ENCODE measurements at regions not wholly inside any gene's neighbourhood (a gene's known extent, or its start where the extent isn't known, plus 50 kb on each side); places are given as distances from the start of the nearest gene placed in this dataset.

DNA sequence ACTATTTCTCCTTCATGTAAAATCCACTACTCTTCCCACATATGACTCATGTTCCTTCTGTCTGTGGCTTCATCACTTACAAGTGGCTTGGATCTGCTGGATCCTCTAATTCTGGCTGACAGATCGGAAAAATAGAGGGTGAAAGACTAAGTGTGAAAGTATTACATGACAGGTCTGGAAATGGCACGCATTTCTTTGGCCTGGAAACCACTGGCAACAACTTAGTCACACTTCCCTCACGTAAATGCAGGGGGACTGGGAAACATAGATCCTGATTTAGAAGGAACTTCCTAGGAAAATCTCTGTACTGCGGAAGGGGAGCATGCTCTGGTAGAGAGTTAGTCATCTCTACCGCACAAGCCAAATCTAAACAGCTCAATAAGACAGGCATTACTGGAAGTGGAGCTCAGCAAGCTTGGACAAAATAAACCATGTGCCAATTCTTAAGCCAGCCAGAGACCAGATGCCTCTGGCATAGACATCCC is 305.4 kb upstream of the PTBP2 start:
- TF ChIP-seq, protein P1, sequence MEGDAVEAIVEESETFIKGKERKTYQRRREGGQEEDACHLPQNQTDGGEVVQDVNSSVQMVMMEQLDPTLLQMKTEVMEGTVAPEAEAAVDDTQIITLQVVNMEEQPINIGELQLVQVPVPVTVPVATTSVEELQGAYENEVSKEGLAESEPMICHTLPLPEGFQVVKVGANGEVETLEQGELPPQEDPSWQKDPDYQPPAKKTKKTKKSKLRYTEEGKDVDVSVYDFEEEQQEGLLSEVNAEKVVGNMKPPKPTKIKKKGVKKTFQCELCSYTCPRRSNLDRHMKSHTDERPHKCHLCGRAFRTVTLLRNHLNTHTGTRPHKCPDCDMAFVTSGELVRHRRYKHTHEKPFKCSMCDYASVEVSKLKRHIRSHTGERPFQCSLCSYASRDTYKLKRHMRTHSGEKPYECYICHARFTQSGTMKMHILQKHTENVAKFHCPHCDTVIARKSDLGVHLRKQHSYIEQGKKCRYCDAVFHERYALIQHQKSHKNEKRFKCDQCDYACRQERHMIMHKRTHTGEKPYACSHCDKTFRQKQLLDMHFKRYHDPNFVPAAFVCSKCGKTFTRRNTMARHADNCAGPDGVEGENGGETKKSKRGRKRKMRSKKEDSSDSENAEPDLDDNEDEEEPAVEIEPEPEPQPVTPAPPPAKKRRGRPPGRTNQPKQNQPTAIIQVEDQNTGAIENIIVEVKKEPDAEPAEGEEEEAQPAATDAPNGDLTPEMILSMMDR (IDR thresholded peaks at IDR 0.05; ENCODE audit: borderline replicate concordance, insufficient read depth, low read depth, low read length) = no peak
- H3K4me3 ChIP-seq (ENCODE audit: low read depth, low read length) = no peak overlapping the region

DNA sequence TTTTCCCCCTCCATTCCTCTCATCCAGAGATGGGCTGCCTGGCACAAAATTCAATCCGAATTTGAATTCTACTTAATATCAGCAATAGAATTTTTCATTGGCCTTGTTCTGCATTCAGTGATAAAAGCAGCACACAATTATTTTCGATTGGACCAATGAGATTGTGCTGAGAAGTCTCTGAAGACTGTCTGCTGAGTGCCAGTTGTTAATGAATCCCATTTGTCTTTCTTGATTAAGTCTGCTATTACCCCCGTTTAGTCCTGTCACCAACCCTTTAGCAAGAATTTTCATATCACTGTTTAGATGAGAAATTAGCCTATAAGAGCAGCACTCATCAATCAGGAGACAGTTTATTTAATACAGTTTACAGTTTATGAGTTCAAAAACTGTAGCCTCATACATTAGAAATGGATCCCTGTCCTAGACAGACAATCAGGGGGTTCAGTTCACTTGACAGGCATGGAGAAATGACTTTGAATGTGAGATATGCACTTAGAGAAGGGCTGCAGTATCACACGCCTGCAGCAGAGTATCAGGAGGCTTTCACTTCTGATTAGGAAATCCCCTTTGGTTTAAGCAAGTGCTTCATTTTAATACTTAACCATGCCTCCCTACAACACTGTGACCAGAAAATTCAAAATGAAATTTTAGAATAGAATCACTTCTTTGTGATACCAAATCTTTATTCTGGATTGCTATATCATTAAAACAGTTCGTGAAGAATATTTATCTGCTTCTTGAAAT is 304.7 kb upstream of the PTBP2 start:
- TF ChIP-seq, protein P1 (IDR thresholded peaks at IDR 0.05; ENCODE audit: borderline replicate concordance, insufficient read depth, low read depth, low read length) = no peak
- H3K4me3 ChIP-seq (ENCODE audit: low read depth, low read length) = no peak overlapping the region

DNA sequence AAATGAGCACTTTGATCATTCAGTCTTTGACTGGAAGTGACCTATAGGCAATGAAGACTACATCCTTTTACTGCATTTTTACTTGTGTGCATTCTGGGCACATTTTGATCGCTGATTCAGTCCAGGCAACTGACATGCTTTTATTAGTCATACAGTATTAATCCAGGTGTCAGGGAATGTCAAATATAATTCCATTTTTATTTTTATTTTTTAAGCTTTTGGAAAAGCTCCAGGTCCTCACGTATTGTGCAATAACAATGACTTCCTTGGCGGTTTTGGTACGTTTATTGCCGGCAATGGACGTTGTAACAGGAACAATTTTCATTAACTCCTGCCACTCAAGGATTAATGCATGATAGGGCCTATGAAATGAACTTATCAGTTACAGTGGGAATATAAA is 302.6 kb upstream of the PTBP2 start:
- no peak overlapping the region for H3K4me3 ChIP-seq (ENCODE audit: low read depth, low read length)
- TF ChIP-seq, protein P1 (IDR thresholded peaks at IDR 0.05; ENCODE audit: borderline replicate concordance, insufficient read depth, low read depth, low read length) = no peak

DNA sequence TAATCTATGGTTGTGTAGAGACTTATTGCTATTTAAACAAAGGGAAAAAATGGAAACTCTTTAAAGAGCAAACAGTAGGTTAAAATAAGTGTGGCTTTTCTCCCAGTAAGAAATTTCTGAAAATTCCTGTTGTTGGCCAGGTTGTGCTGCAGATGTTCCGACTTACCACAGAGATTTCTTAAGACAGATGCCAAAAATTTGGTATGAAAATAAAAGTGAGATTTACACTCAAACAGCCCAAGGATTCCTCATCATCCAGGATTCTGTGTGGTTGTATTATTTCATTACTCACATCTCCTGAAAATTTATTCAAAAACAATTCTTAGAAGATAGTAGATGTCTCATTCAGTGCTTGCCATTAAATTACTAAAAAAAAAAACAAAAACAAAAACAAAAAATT is 296.7 kb upstream of the PTBP2 start:
- TF ChIP-seq, protein P1 (IDR thresholded peaks at IDR 0.05; ENCODE audit: borderline replicate concordance, insufficient read depth, low read depth, low read length) = no peak
- no peak overlapping the region for H3K4me3 ChIP-seq (ENCODE audit: low read depth, low read length)

DNA sequence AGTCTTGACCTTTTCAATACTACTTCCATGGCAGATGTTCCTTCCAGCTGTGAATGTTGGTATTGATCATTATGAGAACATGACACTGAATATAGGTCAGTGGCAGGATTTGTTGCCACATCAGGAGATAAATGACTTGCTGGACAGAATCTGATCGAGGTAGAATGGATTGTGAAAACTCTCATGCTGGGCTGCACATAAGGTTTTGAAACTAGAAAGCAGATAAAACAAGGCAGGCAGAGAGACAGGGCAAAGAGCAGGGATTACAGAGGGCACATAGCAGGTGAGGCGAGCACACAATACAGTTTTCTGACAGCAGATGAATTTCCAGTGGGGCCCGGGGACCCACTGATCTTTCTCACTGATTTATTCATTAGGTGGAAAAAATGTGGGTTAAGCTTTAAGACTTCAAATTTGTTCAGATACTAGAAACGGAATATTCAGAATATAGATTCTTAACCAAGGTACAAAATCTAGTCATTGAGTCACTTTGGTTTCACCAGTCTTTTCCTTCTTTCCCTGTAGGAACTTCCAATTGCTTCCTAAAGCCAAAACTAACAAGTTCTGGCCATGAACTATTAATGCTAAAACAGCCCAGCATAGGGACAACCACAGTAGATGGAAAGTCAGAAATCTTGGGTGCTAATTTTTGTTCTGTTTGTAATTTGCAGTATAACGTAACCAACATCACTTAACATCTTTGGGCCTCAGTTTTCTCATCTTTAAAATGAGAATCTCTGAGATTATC is 296.0 kb upstream of the PTBP2 start:
- H3K4me3 ChIP-seq (ENCODE audit: low read depth, low read length) = no peak overlapping the region
- TF ChIP-seq, protein P1 (IDR thresholded peaks at IDR 0.05; ENCODE audit: borderline replicate concordance, insufficient read depth, low read depth, low read length) = no peak

DNA sequence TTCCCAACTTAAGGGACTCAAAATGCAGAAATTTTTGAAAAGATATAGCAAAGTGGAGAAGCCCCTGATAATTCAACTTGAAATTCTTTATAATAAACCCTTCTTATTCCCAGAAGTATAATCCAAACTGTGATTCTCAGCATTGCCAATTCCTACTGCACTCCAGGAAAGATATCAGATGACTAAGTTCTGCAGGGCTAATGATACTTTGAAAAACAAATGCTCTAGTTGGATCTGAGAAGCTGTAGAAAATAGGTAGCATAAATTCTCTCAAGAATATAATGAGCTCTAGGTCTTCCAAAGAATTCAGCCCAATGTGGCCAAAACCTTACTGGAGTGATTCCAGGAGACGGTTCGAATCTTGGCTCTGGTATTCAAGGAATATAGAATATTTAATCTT is 294.0 kb upstream of the PTBP2 start:
- no peak overlapping the region for H3K4me3 ChIP-seq (ENCODE audit: low read depth, low read length)
- TF ChIP-seq, protein P1 (IDR thresholded peaks at IDR 0.05; ENCODE audit: borderline replicate concordance, insufficient read depth, low read depth, low read length) = no peak
